ENCODE measurements at regions not wholly inside any gene's neighbourhood (a gene's known extent, or its start where the extent isn't known, plus 50 kb on each side); places are given as distances from the start of the nearest gene placed in this dataset.
A peak's percentile ranks its signal among the peaks of the same experiment; 100 is the strongest.

GRCh38 chr3:7793786-7794185, 707.8 kb upstream of the LMCD1 start:
- Histone ChIP-seq H3K36me3 (ENCODE audit: control insufficient read depth, insufficient read depth, low read length) (no peaks in the 10 kb centered on the region), H3K27me3 (ENCODE audit: control insufficient read depth, insufficient read depth, low read length) (no peaks in the 10 kb centered on the region), H3K4me3 (ENCODE audit: low read depth, low read length) (no peak overlapping the region), H3K27ac (ENCODE audit: insufficient read depth, low read length, poor library complexity, severe bottlenecking) (no peak overlapping the region), H3K4me1 (ENCODE audit: control insufficient read depth, insufficient read depth, low read length, poor library complexity, severe bottlenecking) (no peaks in the 10 kb centered on the region), H3K9me3 (ENCODE audit: control insufficient read depth in 2 of 2, low read length in 2 of 2) (peaks cover 0 to 2% of the 10 kb centered on the region in 2 experiments)
- Mint-ChIP-seq H3K4me1 (no peaks in the 10 kb centered on the region), H3K9me3 (peaks cover 0 to 4% (median 0%) of the 10 kb centered on the region in 7 donors), H3K4me3 (no peak overlapping the region), H3K27me3 (no peaks in the 10 kb centered on the region), H3K36me3 (no peaks in the 10 kb centered on the region), H3K27ac (no peak overlapping the region)
- DNase-seq (no peak), ATAC-seq (ENCODE audit: low read depth in 2 of 2) (no peak)

- Mint-ChIP-seq H3K4me1 (no peaks in the 10 kb centered on the region), H3K36me3 (no peaks in the 10 kb centered on the region), H3K4me3 (no peak overlapping the region), H3K27ac (no peak overlapping the region), H3K27me3 (no peaks in the 10 kb centered on the region), H3K9me3 (peaks cover 0 to 4% (median 0%) of the 10 kb centered on the region in 7 donors)
- ATAC-seq (ENCODE audit: low read depth in 2 of 2) (no peak), DNase-seq (no peak)
- no peak overlapping the region for H3K27ac ChIP-seq (ENCODE audit: insufficient read depth, low read length, poor library complexity, severe bottlenecking)
- H3K27me3 ChIP-seq (ENCODE audit: control insufficient read depth, insufficient read depth, low read length), result no peaks in the 10 kb centered on the region
- H3K9me3 ChIP-seq (ENCODE audit: control insufficient read depth in 2 of 2, low read length in 2 of 2), result no peaks in the 10 kb centered on the region
- no peaks in the 10 kb centered on the region for H3K36me3 ChIP-seq (ENCODE audit: control insufficient read depth, insufficient read depth, low read length)
- H3K4me3 ChIP-seq (ENCODE audit: low read depth, low read length), result no peak overlapping the region
- no peaks in the 10 kb centered on the region for H3K4me1 ChIP-seq (ENCODE audit: control insufficient read depth, insufficient read depth, low read length, poor library complexity, severe bottlenecking)
Observed at GRCh38 chr3:7798276-7798675, 703.3 kb upstream of the LMCD1 start.

- H3K4me3 ChIP-seq (ENCODE audit: low read depth, low read length), result no peak overlapping the region
- no peak for ATAC-seq (ENCODE audit: low read depth in 2 of 2)
- Mint-ChIP-seq H3K27ac (no peak overlapping the region), H3K9me3 (peaks cover 0 to 4% (median 0%) of the 10 kb centered on the region in 7 donors), H3K27me3 (no peaks in the 10 kb centered on the region), H3K4me1 (no peaks in the 10 kb centered on the region), H3K4me3 (no peak overlapping the region), H3K36me3 (no peaks in the 10 kb centered on the region)
- H3K4me1 ChIP-seq (ENCODE audit: control insufficient read depth, insufficient read depth, low read length, poor library complexity, severe bottlenecking), result no peaks in the 10 kb centered on the region
- no peak overlapping the region for H3K27ac ChIP-seq (ENCODE audit: insufficient read depth, low read length, poor library complexity, severe bottlenecking)
- H3K9me3 ChIP-seq (ENCODE audit: control insufficient read depth in 2 of 2, low read length in 2 of 2), result no peaks in the 10 kb centered on the region
- H3K36me3 ChIP-seq (ENCODE audit: control insufficient read depth, insufficient read depth, low read length), result no peaks in the 10 kb centered on the region
- peak in 1 of 3 donors; percentile 3 for DNase-seq
- H3K27me3 ChIP-seq (ENCODE audit: control insufficient read depth, insufficient read depth, low read length), result no peaks in the 10 kb centered on the region
Observed at GRCh38 chr3:7800006-7800780, 701.4 kb upstream of the LMCD1 start.

- Histone ChIP-seq H3K27me3 (ENCODE audit: control insufficient read depth, insufficient read depth, low read length) (no peaks in the 10 kb centered on the region), H3K4me3 (ENCODE audit: low read depth, low read length) (no peak overlapping the region), H3K27ac (ENCODE audit: insufficient read depth, low read length, poor library complexity, severe bottlenecking) (no peak overlapping the region), H3K36me3 (ENCODE audit: control insufficient read depth, insufficient read depth, low read length) (no peaks in the 10 kb centered on the region), H3K4me1 (ENCODE audit: control insufficient read depth, insufficient read depth, low read length, poor library complexity, severe bottlenecking) (no peaks in the 10 kb centered on the region), H3K9me3 (ENCODE audit: control insufficient read depth in 2 of 2, low read length in 2 of 2) (no peaks in the 10 kb centered on the region)
- H3K4me3 Mint-ChIP-seq, result no peak overlapping the region
- no peaks in the 10 kb centered on the region for H3K36me3 Mint-ChIP-seq
- H3K9me3 Mint-ChIP-seq, result peaks cover 0 to 9% (median 2%) of the 10 kb centered on the region in 7 donors
- ATAC-seq (ENCODE audit: low read depth in 2 of 2) (no peak), DNase-seq (no peak)
- no peak overlapping the region for H3K27ac Mint-ChIP-seq
- no peaks in the 10 kb centered on the region for H3K4me1 Mint-ChIP-seq
- H3K27me3 Mint-ChIP-seq, result no peaks in the 10 kb centered on the region
Observed at GRCh38 chr3:7812490-7812889, 689.1 kb upstream of the LMCD1 start.

GRCh38 chr3:7813365-7813764, 688.3 kb upstream of the LMCD1 start:
- H3K4me3 Mint-ChIP-seq, result no peak overlapping the region
- H3K4me3 ChIP-seq (ENCODE audit: low read depth, low read length), result no peak overlapping the region
- no peaks in the 10 kb centered on the region for H3K4me1 Mint-ChIP-seq
- no peak overlapping the region for H3K27ac ChIP-seq (ENCODE audit: insufficient read depth, low read length, poor library complexity, severe bottlenecking)
- H3K9me3 Mint-ChIP-seq, result peaks cover 0 to 9% (median 2%) of the 10 kb centered on the region in 7 donors
- H3K36me3 Mint-ChIP-seq, result no peaks in the 10 kb centered on the region
- no peak overlapping the region for H3K27ac Mint-ChIP-seq
- H3K9me3 ChIP-seq (ENCODE audit: control insufficient read depth in 2 of 2, low read length in 2 of 2), result no peaks in the 10 kb centered on the region
- H3K36me3 ChIP-seq (ENCODE audit: control insufficient read depth, insufficient read depth, low read length), result no peaks in the 10 kb centered on the region
- no peak for DNase-seq
- no peaks in the 10 kb centered on the region for H3K27me3 Mint-ChIP-seq
- ATAC-seq (ENCODE audit: low read depth in 2 of 2), result no peak
- H3K27me3 ChIP-seq (ENCODE audit: control insufficient read depth, insufficient read depth, low read length), result no peaks in the 10 kb centered on the region
- H3K4me1 ChIP-seq (ENCODE audit: control insufficient read depth, insufficient read depth, low read length, poor library complexity, severe bottlenecking), result no peaks in the 10 kb centered on the region

GRCh38 chr3:7817239-7817638, 684.4 kb upstream of the LMCD1 start:
- H3K27ac ChIP-seq (ENCODE audit: insufficient read depth, low read length, poor library complexity, severe bottlenecking), result no peak overlapping the region
- Mint-ChIP-seq H3K4me3 (no peak overlapping the region), H3K27ac (no peak overlapping the region), H3K27me3 (no peaks in the 10 kb centered on the region), H3K36me3 (peaks cover under 1% of the 10 kb centered on the region), H3K4me1 (no peaks in the 10 kb centered on the region), H3K9me3 (peaks cover 2 to 6% (median 4%) of the 10 kb centered on the region in 7 donors)
- no peaks in the 10 kb centered on the region for H3K9me3 ChIP-seq (ENCODE audit: control insufficient read depth in 2 of 2, low read length in 2 of 2)
- no peaks in the 10 kb centered on the region for H3K27me3 ChIP-seq (ENCODE audit: control insufficient read depth, insufficient read depth, low read length)
- no peak overlapping the region for H3K4me3 ChIP-seq (ENCODE audit: low read depth, low read length)
- H3K4me1 ChIP-seq (ENCODE audit: control insufficient read depth, insufficient read depth, low read length, poor library complexity, severe bottlenecking), result no peaks in the 10 kb centered on the region
- no peaks in the 10 kb centered on the region for H3K36me3 ChIP-seq (ENCODE audit: control insufficient read depth, insufficient read depth, low read length)
- ATAC-seq (ENCODE audit: low read depth in 2 of 2) (no peak), DNase-seq (no peak)

GRCh38 chr3:7820969-7821368, 680.7 kb upstream of the LMCD1 start:
- Mint-ChIP-seq H3K27me3 (no peaks in the 10 kb centered on the region), H3K36me3 (peaks cover 3% of the 10 kb centered on the region), H3K27ac (no peak overlapping the region), H3K4me1 (no peaks in the 10 kb centered on the region), H3K4me3 (no peak overlapping the region), H3K9me3 (peaks cover 2 to 28% (median 9%) of the 10 kb centered on the region in 7 donors)
- DNase-seq, result no peak
- no peak overlapping the region for H3K27ac ChIP-seq (ENCODE audit: insufficient read depth, low read length, poor library complexity, severe bottlenecking)
- H3K4me1 ChIP-seq (ENCODE audit: control insufficient read depth, insufficient read depth, low read length, poor library complexity, severe bottlenecking), result no peaks in the 10 kb centered on the region
- no peak for ATAC-seq (ENCODE audit: low read depth in 2 of 2)
- peaks cover 12 to 14% of the 10 kb centered on the region in 2 experiments for H3K9me3 ChIP-seq (ENCODE audit: control insufficient read depth in 2 of 2, low read length in 2 of 2)
- H3K36me3 ChIP-seq (ENCODE audit: control insufficient read depth, insufficient read depth, low read length), result no peaks in the 10 kb centered on the region
- no peak overlapping the region for H3K4me3 ChIP-seq (ENCODE audit: low read depth, low read length)
- H3K27me3 ChIP-seq (ENCODE audit: control insufficient read depth, insufficient read depth, low read length), result no peaks in the 10 kb centered on the region

- Mint-ChIP-seq H3K4me3 (no peak overlapping the region), H3K27ac (no peak overlapping the region), H3K27me3 (no peaks in the 10 kb centered on the region), H3K4me1 (no peaks in the 10 kb centered on the region), H3K36me3 (peaks cover 3% of the 10 kb centered on the region), H3K9me3 (peaks cover 2 to 28% (median 11%) of the 10 kb centered on the region in 7 donors)
- DNase-seq, result no peak
- H3K9me3 ChIP-seq (ENCODE audit: control insufficient read depth in 2 of 2, low read length in 2 of 2), result peaks cover 12 to 14% of the 10 kb centered on the region in 2 experiments
- no peaks in the 10 kb centered on the region for H3K36me3 ChIP-seq (ENCODE audit: control insufficient read depth, insufficient read depth, low read length)
- no peak for ATAC-seq (ENCODE audit: low read depth in 2 of 2)
- no peaks in the 10 kb centered on the region for H3K4me1 ChIP-seq (ENCODE audit: control insufficient read depth, insufficient read depth, low read length, poor library complexity, severe bottlenecking)
- no peaks in the 10 kb centered on the region for H3K27me3 ChIP-seq (ENCODE audit: control insufficient read depth, insufficient read depth, low read length)
- H3K4me3 ChIP-seq (ENCODE audit: low read depth, low read length), result no peak overlapping the region
- H3K27ac ChIP-seq (ENCODE audit: insufficient read depth, low read length, poor library complexity, severe bottlenecking), result no peak overlapping the region
Observed at GRCh38 chr3:7821858-7822257, 679.8 kb upstream of the LMCD1 start.
